DOHH2 (cell line): ENCODE measurements at regions not wholly inside any gene's neighbourhood (a gene's known extent, or its start where the extent isn't known, plus 50 kb on each side); places are given as distances from the start of the nearest gene placed in this dataset.

Source experiments
- H3F3A ChIP-seq: fragments of 200-600 bp; sonication (generic), shearing (Covaris generic); 2 replicates; pipeline ENCODE4 v1.6.0; 2016; ENCODE audit warnings: antibody characterized with exemption, mild to moderate bottlenecking; ENCODE audit not compliant: control insufficient read depth, insufficient read depth
- H3K27ac ChIP-seq: fragments of 200-600 bp; sonication (generic); 2 replicates; pipeline ENCODE4 v1.5.1; 2014; ENCODE audit warnings: low read depth, mild to moderate bottlenecking, low read length, moderate library complexity
- H3K27me3 ChIP-seq: fragments of 200-600 bp; sonication (generic); 2 replicates; pipeline ENCODE4 v1.6.1; 2014; ENCODE audit warnings: mild to moderate bottlenecking, low read length, mixed read lengths; ENCODE audit not compliant: control insufficient read depth
- H3K36me3 ChIP-seq: fragments of 200-600 bp; sonication (generic); 2 replicates; pipeline ENCODE4 v1.6.1; 2014; ENCODE audit warnings: mild to moderate bottlenecking, low read length, moderate library complexity, mixed read lengths; ENCODE audit not compliant: control insufficient read depth
- H3K4me1 ChIP-seq: fragments of 200-600 bp; sonication (generic); 2 replicates; pipeline ENCODE4 v1.6.1; 2014; ENCODE audit warnings: mild to moderate bottlenecking, low read length, mixed read lengths; ENCODE audit not compliant: control insufficient read depth
- H3K4me2 ChIP-seq: fragments of 200-600 bp; sonication (generic); 2 replicates; pipeline ENCODE4 v1.6.0; 2014; ENCODE audit warnings: mild to moderate bottlenecking, low read length, moderate library complexity
- H3K4me3 ChIP-seq: fragments of 200-600 bp; sonication (generic); 2 replicates; pipeline ENCODE4 v1.5.1; 2014; ENCODE audit warnings: mild to moderate bottlenecking, low read length, mixed read lengths
- H3K79me2 ChIP-seq: fragments of 200-600 bp; sonication (generic); 2 replicates; pipeline ENCODE4 v1.6.1; 2014; ENCODE audit warnings: mild to moderate bottlenecking, low read length, mixed read lengths; ENCODE audit not compliant: control insufficient read depth
- H3K9me2 ChIP-seq: fragments of 200-600 bp; sonication (generic); replicated peaks from 2 replicates; pipeline ENCODE4 v1.6.1; 2014; ENCODE audit warnings: mild to moderate bottlenecking, low read length, mixed read lengths; ENCODE audit not compliant: control insufficient read depth
- H3K9me3 ChIP-seq: fragments of 200-600 bp; sonication (generic); 2 replicates; pipeline ENCODE4 v1.6.1; 2014; ENCODE audit warnings: antibody characterized with exemption, low read length, mixed read lengths; ENCODE audit not compliant: control insufficient read depth, insufficient read depth
- H4K20me1 ChIP-seq: fragments of 200-600 bp; sonication (generic); 2 replicates; pipeline ENCODE4 v1.6.0; 2014; ENCODE audit warnings: low read depth, mild to moderate bottlenecking, antibody characterized with exemption, low read length, moderate library complexity; ENCODE audit not compliant: control insufficient read depth, insufficient read depth
- CTCF ChIP-seq: fragments of 200-600 bp; sonication (generic); IDR thresholded peaks from one replicate; pipeline ENCODE4 v1.5.1; 2014; ENCODE audit warnings: antibody characterized with exemption, mild to moderate bottlenecking, low read depth, low read length; ENCODE audit not compliant: poor library complexity, severe bottlenecking
- EZH2phosphoT487 ChIP-seq: fragments of 200-600 bp; sonication (generic); IDR thresholded peaks from 2 replicates; pipeline ENCODE4 v1.6.1; 2017; ENCODE audit warnings: borderline replicate concordance, mild to moderate bottlenecking, antibody characterized with exemption, low read length, moderate library complexity, mixed read lengths

GRCh38 chr2:138893746-138894145 is 113.6 kb upstream of the NXPH2 start:
- Histone ChIP-seq H3K9me3 (no peaks in the 10 kb centered on the region), H4K20me1 (no peaks in the 10 kb centered on the region), H3K4me1 (no peaks in the 10 kb centered on the region), H3K36me3 (no peaks in the 10 kb centered on the region), H3K79me2 (no peaks in the 10 kb centered on the region), H3F3A (no peaks in the 10 kb centered on the region), H3K9me2 (no peaks in the 10 kb centered on the region), H3K27ac (no peak overlapping the region), H3K4me2 (no peak overlapping the region), H3K27me3 (no peaks in the 10 kb centered on the region), H3K4me3 (no peak overlapping the region)
- TF ChIP-seq CTCF: no peak
- TF ChIP-seq EZH2phosphoT487: no peak

GRCh38 chr2:138881126-138881525 is 100.9 kb upstream of the NXPH2 start:
- TF ChIP-seq CTCF (no peak), EZH2phosphoT487 (no peak)

GRCh38 chr2:138879931-138880330 is 99.7 kb upstream of the NXPH2 start:
- H3K9me3 ChIP-seq: no peaks in the 10 kb centered on the region
- H4K20me1 ChIP-seq: no peaks in the 10 kb centered on the region
- H3K9me2 ChIP-seq: no peaks in the 10 kb centered on the region
- H3K36me3 ChIP-seq: no peaks in the 10 kb centered on the region
- no peak overlapping the region for H3K4me3 ChIP-seq
- no peak for TF ChIP-seq EZH2phosphoT487
- TF ChIP-seq CTCF: no peak
- no peak overlapping the region for H3K27ac ChIP-seq
- no peaks in the 10 kb centered on the region for H3F3A ChIP-seq
- H3K4me2 ChIP-seq: no peak overlapping the region
- H3K79me2 ChIP-seq: no peaks in the 10 kb centered on the region
- H3K27me3 ChIP-seq: no peaks in the 10 kb centered on the region
- no peaks in the 10 kb centered on the region for H3K4me1 ChIP-seq

More at GRCh38 chr2:138881126-138881525, 100.9 kb upstream of the NXPH2 start:
- Histone ChIP-seq H3K27ac (no peak overlapping the region), H3K27me3 (no peaks in the 10 kb centered on the region), H3K9me3 (no peaks in the 10 kb centered on the region), H3K4me2 (no peak overlapping the region), H3F3A (no peaks in the 10 kb centered on the region), H3K9me2 (no peaks in the 10 kb centered on the region), H4K20me1 (no peaks in the 10 kb centered on the region), H3K4me3 (no peak overlapping the region), H3K36me3 (no peaks in the 10 kb centered on the region), H3K79me2 (no peaks in the 10 kb centered on the region), H3K4me1 (no peaks in the 10 kb centered on the region)

GRCh38 chr2:138877421-138877820 is 97.2 kb upstream of the NXPH2 start:
- Histone ChIP-seq H3K79me2 (no peaks in the 10 kb centered on the region), H3K4me3 (no peak overlapping the region), H3K9me3 (no peaks in the 10 kb centered on the region), H3K36me3 (no peaks in the 10 kb centered on the region), H3K9me2 (no peaks in the 10 kb centered on the region), H3K27me3 (no peaks in the 10 kb centered on the region), H3K4me1 (no peaks in the 10 kb centered on the region), H3K4me2 (no peak overlapping the region), H4K20me1 (no peaks in the 10 kb centered on the region), H3F3A (no peaks in the 10 kb centered on the region), H3K27ac (no peak overlapping the region)
- TF ChIP-seq CTCF: no peak
